C4-2B (cell line): ENCODE measurements at regions not wholly inside any gene's neighbourhood (a gene's known extent, or its start where the extent isn't known, plus 50 kb on each side); places are given as distances from the start of the nearest gene placed in this dataset.

Source experiments
- CTCF ChIP-seq: fragments of 450-650 bp; conservative IDR thresholded peaks from 2 replicates; pipeline ENCODE4 v1.5.1; 2017; ENCODE audit warnings: mild to moderate bottlenecking
- ZFX ChIP-seq: fragments of 450-650 bp; IDR thresholded peaks from 2 replicates; pipeline ENCODE4 v1.6.1; 2017

- TF ChIP-seq CTCF (no peak), ZFX (no peak)
These were observed 343.5 kb downstream of the UQCRFS1 start for GRCh38 chr19:28869459-28869858.
